Upper lobe of left lung (tissue), 4 donors: ENCODE measurements at regions not wholly inside any gene's neighbourhood (a gene's known extent, or its start where the extent isn't known, plus 50 kb on each side); places are given as distances from the start of the nearest gene placed in this dataset.

Experiments
- POLR2A ChIP-seq, 4 donors: fragments of 450-650 bp; IDR thresholded peaks; one replicate each; pipeline ENCODE4 v1.5.1; 2016 to 2017; ENCODE audit warnings: antibody characterized with exemption in 4 of 4, mild to moderate bottlenecking in 2 of 4
- POLR2AphosphoS5 ChIP-seq, 2 donors: sonication (generic); formaldehyde crosslinking; IDR thresholded peaks; one replicate each; pipeline ENCODE4 v1.5.1; 2017; ENCODE audit warnings: antibody characterized with exemption in 2 of 2
- TF ChIP-seq, protein P1 (sequence below), 6 experiments: fragments of 450-650 bp in 4 of 6; fragments of 200-600 bp in 2 of 6; sonication (generic) in 2 of 6; IDR thresholded peaks; one replicate each; pipeline ENCODE4 v1.5.1; 2016 to 2019; ENCODE audit warnings: antibody characterized with exemption in 6 of 6

DNA sequence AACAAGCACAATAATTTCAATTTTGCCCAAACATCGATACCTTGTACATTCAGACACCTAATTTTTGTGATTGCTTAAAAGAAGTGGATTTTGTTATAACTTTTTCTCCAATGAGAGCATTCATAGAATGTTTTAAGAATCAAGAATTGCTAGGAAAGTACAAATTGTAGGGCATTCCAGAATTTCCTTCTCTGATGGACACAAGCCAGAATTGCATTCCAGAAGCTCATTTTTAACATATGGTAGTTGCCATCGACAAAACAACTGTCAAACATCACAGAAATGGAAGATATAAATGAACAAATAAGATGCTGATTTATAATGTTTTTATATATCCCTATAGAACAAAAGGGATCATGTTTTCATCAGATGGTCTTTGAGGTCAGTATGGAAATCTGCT lies 258.4 kb upstream of the NPVF start:
- TF ChIP-seq, protein P1, sequence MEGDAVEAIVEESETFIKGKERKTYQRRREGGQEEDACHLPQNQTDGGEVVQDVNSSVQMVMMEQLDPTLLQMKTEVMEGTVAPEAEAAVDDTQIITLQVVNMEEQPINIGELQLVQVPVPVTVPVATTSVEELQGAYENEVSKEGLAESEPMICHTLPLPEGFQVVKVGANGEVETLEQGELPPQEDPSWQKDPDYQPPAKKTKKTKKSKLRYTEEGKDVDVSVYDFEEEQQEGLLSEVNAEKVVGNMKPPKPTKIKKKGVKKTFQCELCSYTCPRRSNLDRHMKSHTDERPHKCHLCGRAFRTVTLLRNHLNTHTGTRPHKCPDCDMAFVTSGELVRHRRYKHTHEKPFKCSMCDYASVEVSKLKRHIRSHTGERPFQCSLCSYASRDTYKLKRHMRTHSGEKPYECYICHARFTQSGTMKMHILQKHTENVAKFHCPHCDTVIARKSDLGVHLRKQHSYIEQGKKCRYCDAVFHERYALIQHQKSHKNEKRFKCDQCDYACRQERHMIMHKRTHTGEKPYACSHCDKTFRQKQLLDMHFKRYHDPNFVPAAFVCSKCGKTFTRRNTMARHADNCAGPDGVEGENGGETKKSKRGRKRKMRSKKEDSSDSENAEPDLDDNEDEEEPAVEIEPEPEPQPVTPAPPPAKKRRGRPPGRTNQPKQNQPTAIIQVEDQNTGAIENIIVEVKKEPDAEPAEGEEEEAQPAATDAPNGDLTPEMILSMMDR (IDR thresholded peaks at IDR 0.05), result no peak
- TF ChIP-seq POLR2A (IDR thresholded peaks at IDR 0.05) (no peak), POLR2AphosphoS5 (IDR thresholded peaks at IDR 0.05) (no peak)
